HG03558 (cell line): ENCODE measurements at regions not wholly inside any gene's neighbourhood (a gene's known extent, or its start where the extent isn't known, plus 50 kb on each side); places are given as distances from the start of the nearest gene placed in this dataset.
A peak's percentile ranks its signal among the peaks of the same experiment; 100 is the strongest.
"Not testable (repeated sequence)": the region's sequence is repeated elsewhere in the genome, so short reads cannot be mapped to it uniquely, and the experiment has no call there.

Experiments
- ATAC-seq: cut with Tn5 transposase; IDR thresholded peaks from one replicate; pipeline ENCODE4 v1.9.1; 2021; ENCODE audit warnings: moderate number of reproducible peaks; ENCODE audit not compliant: unreplicated experiment; ENCODE audit errors: extremely low read depth

- ATAC-seq: no peak
Measured at GRCh38 chr12:67107235-67107634, 161.9 kb upstream of the CAND1 start.

GRCh38 chr12:67107751-67108269 lies 161.3 kb upstream of the CAND1 start:
- no peak for ATAC-seq

GRCh38 chr12:67110345-67110744 lies 158.8 kb upstream of the CAND1 start:
- not testable (repeated sequence) for ATAC-seq

- ATAC-seq: no peak
Measured at GRCh38 chr12:67111182-67111581, 158.0 kb upstream of the CAND1 start.

DNA sequence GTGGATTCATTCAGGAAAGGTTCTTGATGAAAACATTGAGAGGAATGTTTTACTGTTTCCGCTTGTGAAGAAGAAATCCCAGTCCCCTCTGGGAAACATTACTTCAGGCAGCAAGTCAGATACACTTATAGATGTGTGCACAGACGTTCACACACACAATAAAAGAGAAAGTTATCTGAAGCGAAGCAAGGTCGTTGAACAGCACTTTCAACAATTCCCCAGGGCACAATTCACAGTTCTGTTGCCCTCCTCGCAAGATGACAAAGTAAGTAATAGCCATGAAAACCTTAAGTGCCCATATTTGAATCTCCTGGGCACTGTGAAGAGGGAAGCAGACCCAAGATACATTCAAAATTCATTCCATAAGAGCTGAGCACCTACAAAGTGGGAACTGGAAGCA lies 156.6 kb upstream of the CAND1 start:
- no peak for ATAC-seq

DNA sequence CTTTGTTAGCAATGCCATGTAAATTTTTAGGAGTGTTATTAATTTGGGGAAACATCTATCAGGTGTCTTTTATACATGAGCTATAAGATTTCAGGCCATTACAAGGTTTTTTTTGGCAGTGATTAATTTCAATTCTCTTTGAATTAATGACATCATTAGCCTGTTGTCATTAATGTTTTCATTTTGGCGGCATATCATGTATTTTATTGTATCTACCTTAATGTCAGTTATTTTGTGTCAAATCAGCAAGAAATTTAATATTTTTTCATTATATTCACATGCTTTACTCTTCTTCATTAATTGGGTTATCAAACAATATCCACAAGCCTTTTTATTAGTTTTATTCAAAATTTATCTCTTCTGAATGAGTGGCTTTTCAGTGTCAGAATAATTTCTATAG lies 153.0 kb upstream of the CAND1 start:
- ATAC-seq: no peak

DNA sequence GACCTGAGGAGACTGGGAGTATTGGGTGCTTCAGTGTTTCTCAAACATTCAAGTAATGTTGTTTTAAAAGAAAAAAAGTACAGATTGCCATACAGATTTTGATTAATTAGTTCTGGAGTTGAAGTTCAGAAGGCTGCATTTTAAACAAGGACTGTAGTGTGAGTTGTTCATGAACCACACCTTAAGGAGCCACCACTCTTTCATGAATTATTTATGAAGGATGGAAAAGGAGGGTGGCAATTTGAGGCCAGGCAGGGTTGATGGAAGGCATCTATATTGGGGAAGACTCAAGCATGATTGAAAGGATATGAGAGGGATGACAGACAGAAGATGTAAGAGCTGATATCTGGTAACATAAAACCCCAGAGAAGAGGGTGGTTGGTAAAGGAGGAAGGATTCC lies 146.6 kb upstream of the CAND1 start:
- no peak for ATAC-seq

DNA sequence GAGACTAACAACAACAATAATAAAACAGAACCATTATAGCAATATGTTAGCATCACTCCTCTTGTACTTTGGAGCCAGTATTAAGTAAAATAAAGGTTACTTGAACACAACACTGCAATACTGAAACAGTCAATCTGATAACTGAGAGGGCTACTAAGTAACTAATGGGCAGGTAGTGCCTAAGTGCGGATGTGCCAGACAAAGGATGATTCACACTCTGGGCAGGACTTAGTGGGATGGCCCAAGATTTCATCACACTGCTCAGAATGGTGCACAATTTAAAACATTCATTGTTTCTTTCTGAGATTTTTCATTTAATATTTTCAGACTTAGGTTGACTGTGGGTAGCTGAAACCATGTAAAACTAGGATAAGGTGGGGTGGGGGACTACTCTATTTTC lies 131.9 kb upstream of the CAND1 start:
- no peak for ATAC-seq

- ATAC-seq: no peak
Measured at GRCh38 chr12:67141296-67142018, 127.7 kb upstream of the CAND1 start.

- ATAC-seq: no peak
Measured at GRCh38 chr12:67145692-67146091, 123.5 kb upstream of the CAND1 start.

GRCh38 chr12:67147030-67147429 lies 122.1 kb upstream of the CAND1 start:
- no peak for ATAC-seq

DNA sequence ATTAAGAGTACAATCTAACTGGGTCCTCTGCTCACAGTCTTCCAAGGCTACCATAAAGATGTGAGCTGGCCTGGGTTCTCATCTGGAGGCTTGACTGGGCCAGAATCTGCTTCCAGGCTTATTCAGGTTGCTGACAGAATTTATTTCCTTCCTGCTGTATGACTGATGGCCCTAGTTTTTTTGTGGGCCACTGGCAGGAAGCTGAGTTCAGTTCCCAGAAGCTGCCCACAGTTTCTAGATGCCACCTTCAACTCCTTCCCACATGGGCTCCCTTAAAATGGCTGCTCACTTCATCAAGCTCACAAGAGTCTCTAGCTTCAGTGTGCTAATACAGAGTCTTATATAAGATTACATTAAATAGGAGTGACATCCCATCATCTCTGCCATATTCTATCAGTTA lies 121.7 kb upstream of the CAND1 start:
- ATAC-seq: no peak

GRCh38 chr12:67148265-67148664 lies 120.9 kb upstream of the CAND1 start:
- ATAC-seq: no peak

GRCh38 chr12:67151886-67152285 lies 117.3 kb upstream of the CAND1 start:
- ATAC-seq: no peak

DNA sequence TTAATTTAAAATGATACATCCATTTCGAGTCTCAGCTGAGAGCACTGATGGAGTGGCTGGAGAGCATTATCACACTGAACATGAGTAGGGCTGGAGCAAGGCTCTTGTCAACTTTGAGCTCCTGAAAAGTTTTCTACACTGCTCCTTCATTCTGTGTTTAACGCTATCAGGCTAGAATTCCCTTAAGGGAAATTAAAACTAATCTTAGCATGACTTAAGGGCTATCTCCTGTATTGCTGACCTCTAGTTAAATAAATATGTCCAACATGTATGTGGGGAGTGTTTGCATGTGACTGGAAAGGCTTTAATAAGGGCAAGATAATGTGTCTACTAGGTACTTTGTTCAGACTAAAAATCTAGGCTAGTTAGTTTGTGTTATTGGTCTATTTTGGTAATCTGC lies 116.7 kb upstream of the CAND1 start:
- ATAC-seq: no peak

- no peak for ATAC-seq
Measured at GRCh38 chr12:67154901-67155300, 114.3 kb upstream of the CAND1 start.

DNA sequence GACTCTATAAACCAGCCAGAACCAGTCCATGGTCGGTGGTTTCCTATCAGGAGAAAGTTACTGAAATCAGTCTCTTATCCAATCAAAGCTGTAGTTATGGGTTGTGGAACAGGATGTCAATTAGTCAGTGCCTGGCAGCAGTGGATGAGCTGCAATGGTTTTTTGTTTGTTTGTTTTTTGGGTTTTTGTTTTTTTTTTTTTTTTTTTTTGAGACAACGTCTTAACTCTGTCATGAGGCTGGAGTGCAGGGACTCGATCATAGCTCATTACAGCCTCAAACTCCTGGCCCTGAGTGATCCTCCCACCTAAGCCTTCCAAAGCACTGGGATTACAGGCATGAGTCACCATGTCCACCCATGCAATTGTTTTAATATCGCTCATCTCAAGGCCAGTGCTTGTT lies 113.3 kb upstream of the CAND1 start:
- ATAC-seq: no peak

- peak; percentile 59 for ATAC-seq
Measured at GRCh38 chr12:67161322-67161918, 107.7 kb upstream of the CAND1 start.

DNA sequence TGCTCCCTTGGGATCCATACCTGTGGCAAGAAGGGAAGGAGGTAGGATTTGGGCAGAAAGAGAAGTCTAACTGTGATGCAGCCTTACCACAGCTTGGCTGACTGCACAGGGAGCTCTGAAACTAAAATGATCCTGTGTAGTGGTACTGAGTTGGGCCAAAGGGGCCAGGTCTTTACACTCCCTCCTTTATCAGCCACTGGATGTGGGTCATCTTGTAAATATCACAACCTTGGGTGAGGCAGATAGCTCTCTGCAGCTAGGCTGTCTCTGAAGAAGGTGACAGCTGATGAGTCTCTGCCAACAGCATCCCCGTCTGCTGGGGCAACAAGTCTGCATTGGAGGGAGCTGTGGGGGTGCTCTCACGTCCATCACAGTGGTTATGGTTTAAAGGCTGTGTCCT lies 95.9 kb upstream of the CAND1 start:
- no peak for ATAC-seq

- ATAC-seq: no peak
Measured at GRCh38 chr12:67182551-67182950, 86.6 kb upstream of the CAND1 start.

DNA sequence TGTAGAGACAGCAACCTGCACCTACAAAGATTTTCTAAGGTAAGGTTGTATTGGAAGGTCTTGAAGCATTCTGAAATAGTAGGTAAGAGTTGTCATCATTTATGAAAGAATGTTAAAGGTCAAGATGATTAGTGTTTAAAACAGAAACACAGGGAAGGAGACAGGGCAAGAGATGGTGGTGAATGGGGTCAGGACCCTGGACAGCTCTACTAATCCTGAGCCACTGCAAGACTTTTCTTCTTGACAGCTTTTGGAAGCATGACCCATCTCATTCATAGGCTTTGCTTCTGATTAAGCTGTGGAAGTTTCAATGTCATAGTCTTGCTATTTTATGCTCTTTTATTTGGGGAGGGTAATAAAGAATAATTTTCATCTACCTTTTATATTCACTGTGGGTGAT lies 75.5 kb upstream of the CAND1 start:
- ATAC-seq: no peak

DNA sequence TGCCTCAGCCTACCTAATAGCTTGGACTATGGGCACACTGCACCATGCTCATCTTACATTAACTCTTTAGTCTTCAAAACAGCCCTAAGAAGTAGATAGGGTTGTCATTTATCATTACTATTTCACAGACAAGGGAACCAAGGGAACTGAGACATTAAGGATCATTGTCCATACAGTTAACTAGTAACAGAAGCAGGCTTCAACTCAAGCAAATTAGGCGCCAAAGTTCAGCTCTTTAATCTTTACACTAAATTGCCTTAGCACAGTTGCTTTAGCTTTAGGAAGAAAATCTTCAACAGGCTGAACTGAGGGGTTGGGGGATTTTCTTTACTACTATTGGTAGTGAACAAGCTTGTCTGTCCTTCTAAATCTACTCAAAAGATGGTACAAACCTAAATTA lies 68.8 kb upstream of the CAND1 start:
- no peak for ATAC-seq
